NCI-H2081 treated with DMSO at 0.1 percent for 48 hours (cell line): ENCODE measurements at regions not wholly inside any gene's neighbourhood (a gene's known extent, or its start where the extent isn't known, plus 50 kb on each side); places are given as distances from the start of the nearest gene placed in this dataset.

Experiments used
- DNase-seq: peaks from one replicate; lab custom pipeline; 2025; lab: John Stamatoyannopoulos, UW

- DNase-seq, result no peak
Measured at GRCh38 chr18:4854671-4855070, 342.4 kb downstream of the AKAIN1 start.

- DNase-seq, result no peak
Measured at GRCh38 chr18:4851301-4851976, 345.6 kb downstream of the AKAIN1 start.

- DNase-seq, result no peak
Measured at GRCh38 chr18:4847056-4847455, 350.0 kb downstream of the AKAIN1 start.

- no peak for DNase-seq
Measured at GRCh38 chr18:4844320-4844719, 352.7 kb downstream of the AKAIN1 start.

- DNase-seq, result no peak
Measured at GRCh38 chr18:4843771-4844170, 353.3 kb downstream of the AKAIN1 start.

- DNase-seq, result no peak
Measured at GRCh38 chr18:4842751-4843150, 354.3 kb downstream of the AKAIN1 start.

- DNase-seq, result no peak
Measured at GRCh38 chr18:4842287-4842686, 354.8 kb downstream of the AKAIN1 start.

- DNase-seq, result no peak
Measured at GRCh38 chr18:4839639-4840038, 357.4 kb downstream of the AKAIN1 start.

- DNase-seq, result no peak
Measured at GRCh38 chr18:4836141-4836540, 360.9 kb downstream of the AKAIN1 start.

- DNase-seq, result no peak
Measured at GRCh38 chr18:4831791-4832375, 365.2 kb downstream of the AKAIN1 start.

- no peak for DNase-seq
Measured at GRCh38 chr18:4831127-4831526, 365.9 kb downstream of the AKAIN1 start.

GRCh38 chr18:4823091-4823490, 368.0 kb upstream of the DLGAP1 start:
- no peak for DNase-seq

GRCh38 chr18:4821801-4822200, 366.7 kb upstream of the DLGAP1 start:
- DNase-seq, result no peak

- DNase-seq, result no peak
Measured at GRCh38 chr18:4817665-4818064, 362.6 kb upstream of the DLGAP1 start.

GRCh38 chr18:4813708-4814107, 358.6 kb upstream of the DLGAP1 start:
- no peak for DNase-seq

- no peak for DNase-seq
Measured at GRCh38 chr18:4808891-4809290, 353.8 kb upstream of the DLGAP1 start.

GRCh38 chr18:4807604-4808293, 352.6 kb upstream of the DLGAP1 start:
- no peak for DNase-seq

GRCh38 chr18:4806331-4806730, 351.2 kb upstream of the DLGAP1 start:
- no peak for DNase-seq

GRCh38 chr18:4802296-4802695, 347.2 kb upstream of the DLGAP1 start:
- DNase-seq, result no peak

GRCh38 chr18:4801151-4801550, 346.0 kb upstream of the DLGAP1 start:
- DNase-seq, result no peak

- DNase-seq, result no peak
Measured at GRCh38 chr18:4797002-4797685, 342.0 kb upstream of the DLGAP1 start.

- no peak for DNase-seq
Measured at GRCh38 chr18:4789506-4789905, 334.4 kb upstream of the DLGAP1 start.

- DNase-seq, result no peak
Measured at GRCh38 chr18:4781873-4782272, 326.8 kb upstream of the DLGAP1 start.
